HCT116 (cell line): ENCODE measurements at regions not wholly inside any gene's neighbourhood (a gene's known extent, or its start where the extent isn't known, plus 50 kb on each side); places are given as distances from the start of the nearest gene placed in this dataset.

Experiments
- ATAC-seq: fragments of 200-7000 bp; cut with Tn5 transposase; 2 replicates; pipeline ENCODE4 v1.9.1; 2020; ENCODE audit warnings: mild to moderate bottlenecking, moderate library complexity
- BruUV-seq: library from RNA; stranded (reverse); fragments of 400-500 nt; replicated peaks from 2 replicates; lab custom pipeline; 2021; lab: Mats Ljungman, UMichigan
- CTCF ChIA-PET: fragments of 300-600 bp; sonication (Branson Sonifier 250); formaldehyde crosslinking; loops from one replicate; lab custom pipeline; 2021; ENCODE audit warnings: antibody characterized with exemption; lab: Charles Lee
- POLR2A ChIA-PET: fragments of 300-600, 350-600 bp; sonication (Branson Sonifier 250); formaldehyde crosslinking; loops from one replicate; lab custom pipeline; 2021; ENCODE audit warnings: antibody characterized with exemption; lab: Charles Lee
- RAD21 ChIA-PET, 2 experiments: fragments of 300-600 bp; sonication (Branson Sonifier 250); formaldehyde crosslinking; loops; one replicate each; lab custom pipeline; 2023; ENCODE audit warnings: low total read pairs in 2 of 2; ENCODE audit not compliant: uncharacterized antibody in 2 of 2, unreplicated experiment in 2 of 2, low non-redundant PET in 1 of 2; lab: Charles Lee
- DNase-seq: peaks from one replicate; pipeline ENCODE4 v3.0.0-alpha.2; 2010; ENCODE audit warnings: low read depth, low spot score
- H2AFZ ChIP-seq: fragments of 200-600 bp; shearing (Covaris generic), sonication (generic); 2 replicates; pipeline ENCODE4 v1.6.1; 2017; ENCODE audit warnings: low read depth, mixed run types, mixed read lengths, antibody characterized with exemption, low read length; ENCODE audit not compliant: poor library complexity, severe bottlenecking
- H3K27ac ChIP-seq: 2 replicates; pipeline ENCODE4 v1.5.1; 2012; ENCODE audit warnings: low read depth, low read length
- H3K27me3 ChIP-seq: fragments of 200-600 bp; sonication (generic); 2 replicates; pipeline ENCODE4 v1.6.1; 2016; ENCODE audit warnings: mixed run types, low read length, mixed read lengths; ENCODE audit not compliant: insufficient read depth
- H3K36me3 ChIP-seq, 2 experiments: fragments of 200-500 bp in 1 of 2; fragments of 200-600 bp in 1 of 2; sonication (Bioruptor generic) in 1 of 2; sonication (generic) in 1 of 2; 2 replicates each; pipeline versions ENCODE4 v1.5.1 to v1.6.1; 2014 to 2016; ENCODE audit warnings: low read length in 2 of 2, inconsistent platforms in 1 of 2, mixed read lengths in 1 of 2, mixed run types in 1 of 2; ENCODE audit not compliant: insufficient read depth in 2 of 2, control insufficient read depth in 1 of 2
- H3K4me1 ChIP-seq, 2 experiments: fragments of 200-600 bp in 1 of 2; sonication (generic) in 1 of 2; 2 replicates each; pipeline versions ENCODE4 v1.5.1 to v1.6.1; 2012 to 2017; ENCODE audit warnings: low read length in 2 of 2, inconsistent platforms in 1 of 2, mild to moderate bottlenecking in 1 of 2, mixed read lengths in 1 of 2, mixed run types in 1 of 2, moderate library complexity in 1 of 2; ENCODE audit not compliant: insufficient read depth in 2 of 2, control insufficient read depth in 1 of 2
- H3K4me2 ChIP-seq: fragments of 200-600 bp; sonication (generic); 2 replicates; pipeline ENCODE4 v1.6.1; 2017; ENCODE audit warnings: mixed run types, low read length, mixed read lengths
- H3K4me3 ChIP-seq, 2 experiments: fragments of 200-600 bp in 1 of 2; sonication (generic) in 1 of 2; replicated peaks in 1 of 2; 2 replicates each; pipeline ENCODE4 v1.5.1; 2011 to 2016; ENCODE audit warnings: low read length in 2 of 2, control low read depth in 1 of 2, low read depth in 1 of 2, mild to moderate bottlenecking in 1 of 2, mixed read lengths in 1 of 2, mixed run types in 1 of 2
- H3K79me2 ChIP-seq: fragments of 200-600 bp; sonication (generic); 2 replicates; pipeline ENCODE4 v1.6.1; 2017; ENCODE audit warnings: mild to moderate bottlenecking, mixed run types, low read length, moderate library complexity, mixed read lengths; ENCODE audit not compliant: insufficient read depth
- H3K9ac ChIP-seq: fragments of 200-600 bp; sonication (generic); 2 replicates; pipeline ENCODE4 v1.6.1; 2016; ENCODE audit warnings: low read length, mixed read lengths
- H3K9me2 ChIP-seq: fragments of 200-600 bp; sonication (generic), shearing (Covaris generic); 2 replicates; pipeline ENCODE4 v1.6.1; 2017; ENCODE audit warnings: mixed run types, mild to moderate bottlenecking, moderate library complexity; ENCODE audit not compliant: insufficient read depth
- H3K9me3 ChIP-seq, 2 experiments: fragments of 200-500 bp in 1 of 2; fragments of 200-600 bp in 1 of 2; sonication (Bioruptor generic) in 1 of 2; sonication (generic) in 1 of 2; 2 replicates each; pipeline ENCODE4 v1.6.1; 2014 to 2017; ENCODE audit warnings: low read length in 2 of 2, mixed read lengths in 2 of 2, inconsistent platforms in 1 of 2, low read depth in 1 of 2, mild to moderate bottlenecking in 1 of 2, mixed run types in 1 of 2, moderate library complexity in 1 of 2; ENCODE audit not compliant: control insufficient read depth in 1 of 2, insufficient read depth in 1 of 2
- H4K20me1 ChIP-seq: fragments of 200-600 bp; sonication (generic), shearing (Covaris generic); 2 replicates; pipeline ENCODE4 v1.6.1; 2017; ENCODE audit warnings: mixed run types, mild to moderate bottlenecking, moderate library complexity; ENCODE audit not compliant: insufficient read depth
- CEBPB ChIP-seq: IDR thresholded peaks from 2 replicates; pipeline ENCODE4 v1.6.1; 2012; ENCODE audit warnings: low read depth
- CTCF ChIP-seq, 3 experiments: fragments of 200-600 bp in 1 of 3; sonication (generic) in 1 of 3; IDR thresholded peaks in 2 of 3; conservative IDR thresholded peaks in 1 of 3; 2 replicates each; pipeline ENCODE4 v1.5.1; 2012 to 2017; ENCODE audit warnings: low read depth in 2 of 3, low read length in 2 of 3, antibody characterized with exemption in 1 of 3, borderline replicate concordance in 1 of 3, control low read depth in 1 of 3, mild to moderate bottlenecking in 1 of 3, mixed read lengths in 1 of 3, mixed run types in 1 of 3, moderate library complexity in 1 of 3; ENCODE audit not compliant: insufficient read depth in 1 of 3
- EGR1 ChIP-seq: IDR thresholded peaks from 2 replicates; pipeline ENCODE4 v1.6.1; 2012; ENCODE audit warnings: low read depth
- EZH2phosphoT487 ChIP-seq: fragments of 200-600 bp; IDR thresholded peaks from 2 replicates; pipeline ENCODE4 v1.6.1; 2018; ENCODE audit warnings: antibody characterized with exemption, borderline replicate concordance
- MAX ChIP-seq: IDR thresholded peaks from 2 replicates; pipeline ENCODE4 v1.6.1; 2012
- POLR2A ChIP-seq: IDR thresholded peaks from 2 replicates; pipeline ENCODE4 v1.7.0; 2011; ENCODE audit warnings: borderline replicate concordance; ENCODE audit not compliant: insufficient read depth, insufficient read length; ENCODE audit errors: extremely low read depth
- POLR2AphosphoS5 ChIP-seq: IDR thresholded peaks from 2 replicates; pipeline ENCODE4 v1.6.1; 2011; ENCODE audit warnings: mild to moderate bottlenecking, low read depth, low read length, moderate library complexity
- REST ChIP-seq: IDR thresholded peaks from 2 replicates; pipeline ENCODE4 v1.6.1; 2012; ENCODE audit warnings: low read depth
- SIN3A ChIP-seq: IDR thresholded peaks from 2 replicates; pipeline ENCODE4 v1.6.1; 2012; ENCODE audit warnings: low read depth
- SP1 ChIP-seq: IDR thresholded peaks from 2 replicates; pipeline ENCODE4 v1.6.1; 2012; ENCODE audit warnings: low read depth
- SRF ChIP-seq: IDR thresholded peaks from 2 replicates; pipeline ENCODE4 v1.6.1; 2012; ENCODE audit warnings: low read depth
- YY1 ChIP-seq: IDR thresholded peaks from 2 replicates; pipeline ENCODE4 v1.6.1; 2011; ENCODE audit warnings: low read length, low read depth, moderate library complexity, mild to moderate bottlenecking; ENCODE audit not compliant: insufficient replicate concordance; ENCODE audit errors: extremely low read depth
- ZNF274 ChIP-seq: fragments of 200-500 bp; sonication (Bioruptor generic); IDR thresholded peaks from 2 replicates; pipeline ENCODE4 v1.6.1; 2014; ENCODE audit warnings: mild to moderate bottlenecking, low read depth, low read length, inconsistent platforms
- intact Hi-C: fragments of 100-400 bp; cut with micrococcal nuclease; formaldehyde crosslinking; loops from 2 replicates; pipeline ENCODE4 v1.10.0; 2022
- TF ChIP-seq, protein P1 (sequence below): IDR thresholded peaks from 2 replicates; pipeline ENCODE4 v1.6.1; 2012
- TF ChIP-seq, protein P2 (sequence below): IDR thresholded peaks from 2 replicates; pipeline ENCODE4 v1.6.1; 2011; ENCODE audit warnings: mild to moderate bottlenecking, low read length, moderate library complexity; ENCODE audit not compliant: insufficient replicate concordance; ENCODE audit errors: extremely low read depth

DNA sequence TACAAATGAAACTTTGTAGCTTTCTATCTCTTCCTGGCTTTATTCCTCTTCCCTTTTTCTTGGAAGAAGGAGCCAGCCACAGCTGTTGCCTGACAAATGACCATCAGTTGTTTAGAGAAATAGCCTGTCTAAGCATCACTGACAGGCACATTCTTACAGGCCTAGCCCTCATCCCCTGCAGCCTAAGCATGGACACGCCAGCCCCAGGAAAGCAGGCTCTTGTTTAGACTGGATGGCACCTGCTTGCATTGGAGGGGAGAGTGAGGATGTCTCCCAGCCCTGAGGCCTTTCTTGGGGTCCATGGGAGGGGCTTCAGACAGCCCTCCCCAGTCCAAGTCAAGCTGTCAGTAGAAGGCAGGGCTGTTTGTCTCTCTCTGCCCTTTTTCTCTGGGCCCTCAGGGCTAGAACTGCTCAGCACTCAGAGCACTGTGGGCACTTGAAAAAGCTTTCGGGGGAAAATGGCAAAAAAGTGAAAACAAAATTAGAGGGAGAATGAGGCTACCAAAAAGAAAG, 282.5 kb upstream of the PLXNA2 start:
- TF ChIP-seq, protein P1, sequence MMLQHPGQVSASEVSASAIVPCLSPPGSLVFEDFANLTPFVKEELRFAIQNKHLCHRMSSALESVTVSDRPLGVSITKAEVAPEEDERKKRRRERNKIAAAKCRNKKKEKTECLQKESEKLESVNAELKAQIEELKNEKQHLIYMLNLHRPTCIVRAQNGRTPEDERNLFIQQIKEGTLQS, result no peak
- TF ChIP-seq SIN3A (no peak), EZH2phosphoT487 (no peak), MAX (no peak), CEBPB (no peak), EGR1 (no peak), CTCF (IDR thresholded peaks at IDR 0.05 in 2 of 3, conservative IDR thresholded peaks at IDR 0.05 in 1 of 3; ENCODE audit: borderline replicate concordance in 1 of 3, insufficient read depth in 1 of 3, low read depth in 2 of 3, low read length in 2 of 3) (no peak), ZNF274 (no peak), POLR2AphosphoS5 (no peak), SRF (no peak), SP1 (no peak), POLR2A (no peak), REST (no peak), YY1 (no peak)
- TF ChIP-seq, protein P2, sequence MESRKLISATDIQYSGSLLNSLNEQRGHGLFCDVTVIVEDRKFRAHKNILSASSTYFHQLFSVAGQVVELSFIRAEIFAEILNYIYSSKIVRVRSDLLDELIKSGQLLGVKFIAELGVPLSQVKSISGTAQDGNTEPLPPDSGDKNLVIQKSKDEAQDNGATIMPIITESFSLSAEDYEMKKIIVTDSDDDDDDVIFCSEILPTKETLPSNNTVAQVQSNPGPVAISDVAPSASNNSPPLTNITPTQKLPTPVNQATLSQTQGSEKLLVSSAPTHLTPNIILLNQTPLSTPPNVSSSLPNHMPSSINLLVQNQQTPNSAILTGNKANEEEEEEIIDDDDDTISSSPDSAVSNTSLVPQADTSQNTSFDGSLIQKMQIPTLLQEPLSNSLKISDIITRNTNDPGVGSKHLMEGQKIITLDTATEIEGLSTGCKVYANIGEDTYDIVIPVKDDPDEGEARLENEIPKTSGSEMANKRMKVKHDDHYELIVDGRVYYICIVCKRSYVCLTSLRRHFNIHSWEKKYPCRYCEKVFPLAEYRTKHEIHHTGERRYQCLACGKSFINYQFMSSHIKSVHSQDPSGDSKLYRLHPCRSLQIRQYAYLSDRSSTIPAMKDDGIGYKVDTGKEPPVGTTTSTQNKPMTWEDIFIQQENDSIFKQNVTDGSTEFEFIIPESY, result no peak
- Histone ChIP-seq H3K9me2 (no peaks in the 10 kb centered on the region), H2AFZ (no peak overlapping the region), H4K20me1 (no peaks in the 10 kb centered on the region), H3K36me3 (no peaks in the 10 kb centered on the region), H3K4me3 (no peak overlapping the region), H3K79me2 (no peaks in the 10 kb centered on the region), H3K27me3 (peaks cover 18% of the 10 kb centered on the region; the same call in 1 of the 2 replicates), H3K4me1 (no peaks in the 10 kb centered on the region), H3K9ac (no peak overlapping the region), H3K27ac (no peak overlapping the region), H3K4me2 (no peak overlapping the region), H3K9me3 (no peaks in the 10 kb centered on the region)
- ChIA-PET CTCF (no interaction called here), RAD21 (no interaction called here), POLR2A (no interaction called here)
- DNase-seq (no peak), ATAC-seq (no peak)
- intact Hi-C loops, result no loop called here
- no TSS peak for BruUV-seq
